ENCODE measurements at regions not wholly inside any gene's neighbourhood (a gene's known extent, or its start where the extent isn't known, plus 50 kb on each side); places are given as distances from the start of the nearest gene placed in this dataset.

DNA sequence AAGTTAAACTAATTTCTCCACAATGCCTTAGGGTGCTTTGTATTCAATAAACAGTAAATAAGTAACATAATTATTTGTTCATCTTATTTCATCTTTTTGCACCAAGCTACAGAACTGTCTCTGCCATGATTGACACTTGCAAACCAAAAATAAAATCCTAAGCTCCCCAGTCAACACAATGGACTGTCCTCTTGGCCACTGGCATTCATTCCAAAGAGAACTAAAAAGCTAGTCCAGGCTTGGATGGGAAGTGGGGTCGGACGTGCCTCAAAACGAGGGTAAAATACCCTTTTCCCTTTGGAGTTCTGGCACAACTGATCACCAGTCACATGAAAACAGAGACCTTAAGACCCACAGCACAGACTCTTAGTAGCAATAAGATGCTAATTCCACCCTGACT, 66.4 kb upstream of the THBS2 start:
- 80% methylated on average over 3 of the region's 3 CpGs; no CpG with 5 or more reads in 1 of the 2 experiments for WGBS, 2 experiments (ENCODE audit: insufficient coverage in 2 of 2)
- H3K4me1 ChIP-seq (ENCODE audit: control insufficient read depth, insufficient read depth, low read length, poor library complexity, severe bottlenecking): no peaks in the 10 kb centered on the region
- H3K4me3 ChIP-seq (ENCODE audit: extremely low read depth, insufficient read depth, low read length, poor library complexity, severe bottlenecking): no peak overlapping the region
- H3K27ac ChIP-seq (ENCODE audit: low read depth, low read length, severe bottlenecking): no peak overlapping the region
- H3K9me3 ChIP-seq (ENCODE audit: control insufficient read depth, low read length): no peaks in the 10 kb centered on the region
- no peaks in the 10 kb centered on the region for H3K36me3 ChIP-seq (ENCODE audit: control insufficient read depth, insufficient read depth, low read length)

DNA sequence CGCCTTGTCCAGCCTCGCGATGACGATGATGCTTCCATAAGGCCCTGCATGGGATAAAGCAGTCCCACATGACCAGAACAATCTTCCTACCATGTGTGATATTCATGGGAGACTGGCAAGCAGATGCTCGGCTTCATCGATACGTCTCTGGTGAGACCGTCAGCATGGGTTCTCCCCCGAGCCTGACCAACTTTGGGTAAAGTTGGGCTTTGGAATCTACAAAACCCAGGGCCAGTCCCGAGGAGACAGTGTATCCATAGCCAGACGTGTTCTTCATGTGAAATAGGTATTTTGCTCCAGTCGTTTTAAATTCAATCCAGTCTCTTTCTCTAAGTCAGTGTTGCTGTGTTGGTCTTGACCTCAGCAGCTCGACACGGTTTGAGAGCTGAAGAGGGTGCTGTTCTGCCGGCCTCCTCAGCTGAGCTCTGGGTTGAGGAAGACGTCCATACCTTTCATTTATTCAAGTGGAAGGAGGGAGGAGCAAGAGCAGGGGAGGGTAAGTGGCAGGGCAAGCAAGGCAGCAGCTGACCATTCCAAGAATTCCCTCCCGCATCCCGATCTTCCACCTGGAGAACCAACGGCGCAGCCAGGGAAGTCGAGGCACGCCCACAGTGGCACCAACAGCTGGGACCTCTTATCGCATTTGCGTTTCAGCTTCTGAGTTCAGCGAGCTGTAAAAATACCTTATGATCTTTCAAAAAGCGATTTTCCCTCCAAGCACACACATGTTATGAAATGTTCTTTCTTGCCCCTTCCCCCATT, 64.0 kb upstream of the THBS2 start:
- no peaks in the 10 kb centered on the region for H3K36me3 ChIP-seq (ENCODE audit: control insufficient read depth, insufficient read depth, low read length)
- no peak overlapping the region for H3K4me3 ChIP-seq (ENCODE audit: extremely low read depth, insufficient read depth, low read length, poor library complexity, severe bottlenecking)
- no peaks in the 10 kb centered on the region for H3K9me3 ChIP-seq (ENCODE audit: control insufficient read depth, low read length)
- H3K27ac ChIP-seq (ENCODE audit: low read depth, low read length, severe bottlenecking): no peak overlapping the region
- H3K4me1 ChIP-seq (ENCODE audit: control insufficient read depth, insufficient read depth, low read length, poor library complexity, severe bottlenecking): no peaks in the 10 kb centered on the region
- 89 to 90% methylated on average over 23 to 24 of the region's 26 CpGs for WGBS, 2 experiments (ENCODE audit: insufficient coverage in 2 of 2)

DNA sequence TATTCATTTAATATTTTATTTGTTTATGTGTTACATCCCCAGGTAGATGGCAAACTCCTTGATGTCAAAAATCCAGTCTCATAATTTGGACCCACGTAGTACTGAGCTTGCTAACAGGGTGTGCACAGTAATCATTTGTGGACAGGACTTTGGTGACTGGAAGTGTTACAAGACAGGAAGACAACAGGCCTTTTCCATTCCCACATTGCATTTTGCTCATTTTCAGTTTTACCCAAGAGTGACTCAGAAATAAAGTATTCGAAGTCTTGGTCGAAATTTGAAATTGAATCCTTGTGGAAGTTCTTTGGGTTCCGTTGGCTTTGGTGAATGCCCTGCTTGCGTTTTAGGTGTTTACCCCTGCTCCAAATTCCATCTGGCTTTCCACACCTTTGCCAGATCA, 63.0 kb upstream of the THBS2 start:
- WGBS, 2 experiments (ENCODE audit: insufficient coverage in 2 of 2): 74 to 100% methylated on average over 3 to 4 of the region's 5 CpGs
- H3K4me3 ChIP-seq (ENCODE audit: extremely low read depth, insufficient read depth, low read length, poor library complexity, severe bottlenecking): no peak overlapping the region
- no peaks in the 10 kb centered on the region for H3K4me1 ChIP-seq (ENCODE audit: control insufficient read depth, insufficient read depth, low read length, poor library complexity, severe bottlenecking)
- H3K27ac ChIP-seq (ENCODE audit: low read depth, low read length, severe bottlenecking): no peak overlapping the region
- no peaks in the 10 kb centered on the region for H3K36me3 ChIP-seq (ENCODE audit: control insufficient read depth, insufficient read depth, low read length)
- H3K9me3 ChIP-seq (ENCODE audit: control insufficient read depth, low read length): no peaks in the 10 kb centered on the region

DNA sequence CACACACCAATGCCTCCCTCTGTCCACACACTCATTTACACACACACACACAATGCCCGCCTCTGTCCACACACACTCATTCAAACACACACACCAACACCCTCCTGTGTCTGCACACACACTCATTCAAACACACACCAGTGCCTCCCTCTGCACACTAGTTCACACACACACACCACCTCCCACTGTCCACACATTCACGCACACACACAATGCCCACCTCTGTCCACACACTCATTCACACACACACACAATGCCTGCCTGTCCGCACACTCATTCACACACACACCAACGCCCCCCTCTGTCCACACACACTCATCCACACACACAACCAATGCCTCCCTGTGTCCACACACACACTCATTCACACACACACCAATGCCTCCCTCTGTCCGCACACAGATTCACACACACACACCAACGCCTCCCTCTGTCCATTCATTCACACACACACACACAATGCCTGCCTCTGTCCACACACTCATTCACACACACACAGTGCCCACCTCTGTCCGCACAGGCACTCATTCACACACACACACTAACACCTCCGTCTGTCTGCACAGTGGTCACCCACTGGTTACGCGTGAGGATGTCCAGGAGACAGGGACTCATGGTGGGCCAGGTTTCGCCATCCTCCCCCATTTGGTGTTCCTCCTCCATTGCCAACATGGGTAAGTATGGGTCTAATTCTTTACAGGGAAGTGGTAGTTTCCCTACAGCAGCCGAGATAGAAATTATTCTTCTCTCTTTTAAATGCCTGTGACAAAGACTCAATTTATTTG, 62.4 kb upstream of the THBS2 start:
- H3K4me1 ChIP-seq (ENCODE audit: control insufficient read depth, insufficient read depth, low read length, poor library complexity, severe bottlenecking): no peaks in the 10 kb centered on the region
- no peaks in the 10 kb centered on the region for H3K36me3 ChIP-seq (ENCODE audit: control insufficient read depth, insufficient read depth, low read length)
- 81 to 85% methylated on average over 4 to 6 of the region's 12 CpGs for whole genome bisulfite sequencing, 2 experiments (ENCODE audit: insufficient coverage in 2 of 2)
- H3K27ac ChIP-seq (ENCODE audit: low read depth, low read length, severe bottlenecking): no peak overlapping the region
- no peak overlapping the region for H3K4me3 ChIP-seq (ENCODE audit: extremely low read depth, insufficient read depth, low read length, poor library complexity, severe bottlenecking)
- H3K9me3 ChIP-seq (ENCODE audit: control insufficient read depth, low read length): no peaks in the 10 kb centered on the region

DNA sequence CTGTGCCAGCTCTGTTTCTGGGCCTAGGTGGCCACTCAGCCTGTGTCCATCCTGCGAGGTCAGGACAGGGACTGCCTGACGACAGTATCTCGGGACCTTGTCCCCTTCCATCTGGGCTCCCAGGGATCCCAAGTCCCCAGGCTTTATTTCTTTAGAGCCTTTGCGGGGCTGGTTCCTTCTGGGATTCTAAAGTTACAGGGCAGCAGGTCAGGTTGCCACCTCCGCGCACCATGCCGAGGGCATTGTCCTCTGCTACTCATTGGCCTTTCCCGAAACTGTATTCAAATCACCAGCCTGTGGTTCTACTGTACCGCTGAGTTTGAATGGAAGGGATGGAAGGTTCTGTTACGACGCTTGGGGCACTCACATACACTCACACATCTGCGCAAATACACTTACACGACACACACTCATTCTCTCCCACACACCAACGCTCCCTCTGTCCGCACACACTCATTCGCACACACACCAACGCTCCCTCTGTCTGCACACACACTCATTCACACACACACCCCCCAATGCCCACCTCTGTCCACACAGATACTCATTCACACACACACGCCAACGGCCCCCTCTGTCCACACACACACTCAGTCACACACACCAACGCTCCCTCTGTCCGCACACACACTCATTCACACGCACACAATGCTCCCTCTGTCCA, 59.8 kb upstream of the THBS2 start:
- Histone ChIP-seq H3K36me3 (ENCODE audit: control insufficient read depth, insufficient read depth, low read length) (no peaks in the 10 kb centered on the region), H3K27ac (ENCODE audit: low read depth, low read length, severe bottlenecking) (no peak overlapping the region), H3K9me3 (ENCODE audit: control insufficient read depth, low read length) (no peaks in the 10 kb centered on the region), H3K4me3 (ENCODE audit: extremely low read depth, insufficient read depth, low read length, poor library complexity, severe bottlenecking) (no peak overlapping the region), H3K4me1 (ENCODE audit: control insufficient read depth, insufficient read depth, low read length, poor library complexity, severe bottlenecking) (no peaks in the 10 kb centered on the region)
- WGBS, 2 experiments (ENCODE audit: insufficient coverage in 2 of 2): 83 to 89% methylated on average over 14 to 18 of the region's 22 CpGs

DNA sequence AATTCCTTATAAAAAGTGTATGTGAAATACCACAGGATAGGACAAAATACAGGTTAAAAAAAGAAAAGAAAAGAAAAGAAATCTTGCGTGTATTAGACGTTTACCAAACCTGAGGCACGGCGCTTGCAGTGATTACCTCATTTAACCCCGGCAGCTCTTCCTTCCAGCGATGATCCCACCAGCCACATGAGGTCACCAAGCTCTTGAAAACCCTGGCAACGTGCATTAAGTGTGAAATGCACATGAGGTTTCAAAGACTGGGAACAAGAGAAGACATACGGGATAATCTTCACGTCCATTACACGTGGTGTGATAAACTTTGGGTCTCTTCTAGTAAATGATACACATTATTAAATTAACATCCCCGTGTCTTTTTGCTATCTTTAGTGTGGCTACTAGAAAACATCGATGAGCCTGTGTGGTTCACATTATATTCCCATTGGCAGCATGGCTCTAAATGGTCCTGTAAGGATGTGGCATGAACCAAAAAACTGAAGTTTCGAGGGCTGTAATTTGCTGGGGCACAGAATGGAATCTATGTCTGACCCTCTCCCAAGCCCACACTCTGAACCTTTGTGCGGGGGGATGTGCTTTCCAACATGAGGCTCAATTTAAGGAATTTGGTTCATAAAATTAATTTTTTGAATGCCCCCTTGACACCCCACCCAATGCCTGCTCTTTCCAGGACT, 59.2 kb upstream of the THBS2 start:
- 85 to 96% methylated on average over 7 to 10 of the region's 14 CpGs for WGBS, 2 experiments (ENCODE audit: insufficient coverage in 2 of 2)
- Histone ChIP-seq H3K4me1 (ENCODE audit: control insufficient read depth, insufficient read depth, low read length, poor library complexity, severe bottlenecking) (no peaks in the 10 kb centered on the region), H3K27ac (ENCODE audit: low read depth, low read length, severe bottlenecking) (no peak overlapping the region), H3K36me3 (ENCODE audit: control insufficient read depth, insufficient read depth, low read length) (no peaks in the 10 kb centered on the region), H3K4me3 (ENCODE audit: extremely low read depth, insufficient read depth, low read length, poor library complexity, severe bottlenecking) (no peak overlapping the region), H3K9me3 (ENCODE audit: control insufficient read depth, low read length) (no peaks in the 10 kb centered on the region)

DNA sequence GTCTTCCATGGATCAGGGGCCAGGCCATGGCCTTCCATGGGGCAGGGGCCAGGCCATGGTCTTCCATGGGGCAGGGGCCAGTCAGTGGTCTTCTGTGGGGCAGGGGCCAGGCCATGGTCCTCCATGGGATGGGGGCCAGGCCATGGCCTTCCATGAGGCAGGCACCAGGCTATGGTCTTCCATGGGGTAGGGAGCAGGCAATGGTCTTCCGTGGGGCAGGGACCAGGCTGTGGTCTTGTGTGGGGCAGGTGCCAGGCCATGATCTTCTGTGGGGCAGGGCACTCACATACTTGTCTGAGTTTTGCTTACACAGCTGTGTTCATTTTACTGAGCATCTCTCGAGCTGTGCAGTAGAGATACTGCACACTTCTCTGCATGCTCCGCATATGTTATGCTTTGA, 57.3 kb upstream of the THBS2 start:
- no peak overlapping the region for H3K4me3 ChIP-seq (ENCODE audit: extremely low read depth, insufficient read depth, low read length, poor library complexity, severe bottlenecking)
- WGBS, 2 experiments (ENCODE audit: insufficient coverage in 2 of 2): 68 to 80% methylated on average over 2 of the region's 3 CpGs
- no peaks in the 10 kb centered on the region for H3K9me3 ChIP-seq (ENCODE audit: control insufficient read depth, low read length)
- no peaks in the 10 kb centered on the region for H3K36me3 ChIP-seq (ENCODE audit: control insufficient read depth, insufficient read depth, low read length)
- H3K4me1 ChIP-seq (ENCODE audit: control insufficient read depth, insufficient read depth, low read length, poor library complexity, severe bottlenecking): no peaks in the 10 kb centered on the region
- no peak overlapping the region for H3K27ac ChIP-seq (ENCODE audit: low read depth, low read length, severe bottlenecking)
